PC-3 (cell line): ENCODE measurements at regions not wholly inside any gene's neighbourhood (a gene's known extent, or its start where the extent isn't known, plus 50 kb on each side); places are given as distances from the start of the nearest gene placed in this dataset.

Source experiments
- EZH2 ChIP-seq: fragments of 300-600 bp; sonication (generic); IDR thresholded peaks from one replicate; pipeline ENCODE4 v1.6.1; 2017; ENCODE audit warnings: antibody characterized with exemption, mild to moderate bottlenecking, low read length; ENCODE audit not compliant: unreplicated experiment
- EZH2phosphoT487 ChIP-seq: fragments of 300-600 bp; sonication (generic); IDR thresholded peaks from 2 replicates; pipeline ENCODE4 v1.6.1; 2018; ENCODE audit warnings: mild to moderate bottlenecking, antibody characterized with exemption, low read length, borderline replicate concordance
- TF ChIP-seq, protein P1 (sequence below): fragments of 300-600 bp; sonication (generic); conservative IDR thresholded peaks from 2 replicates; pipeline ENCODE4 v1.5.1; 2017; ENCODE audit warnings: antibody characterized with exemption, low read depth, mild to moderate bottlenecking, low read length

DNA sequence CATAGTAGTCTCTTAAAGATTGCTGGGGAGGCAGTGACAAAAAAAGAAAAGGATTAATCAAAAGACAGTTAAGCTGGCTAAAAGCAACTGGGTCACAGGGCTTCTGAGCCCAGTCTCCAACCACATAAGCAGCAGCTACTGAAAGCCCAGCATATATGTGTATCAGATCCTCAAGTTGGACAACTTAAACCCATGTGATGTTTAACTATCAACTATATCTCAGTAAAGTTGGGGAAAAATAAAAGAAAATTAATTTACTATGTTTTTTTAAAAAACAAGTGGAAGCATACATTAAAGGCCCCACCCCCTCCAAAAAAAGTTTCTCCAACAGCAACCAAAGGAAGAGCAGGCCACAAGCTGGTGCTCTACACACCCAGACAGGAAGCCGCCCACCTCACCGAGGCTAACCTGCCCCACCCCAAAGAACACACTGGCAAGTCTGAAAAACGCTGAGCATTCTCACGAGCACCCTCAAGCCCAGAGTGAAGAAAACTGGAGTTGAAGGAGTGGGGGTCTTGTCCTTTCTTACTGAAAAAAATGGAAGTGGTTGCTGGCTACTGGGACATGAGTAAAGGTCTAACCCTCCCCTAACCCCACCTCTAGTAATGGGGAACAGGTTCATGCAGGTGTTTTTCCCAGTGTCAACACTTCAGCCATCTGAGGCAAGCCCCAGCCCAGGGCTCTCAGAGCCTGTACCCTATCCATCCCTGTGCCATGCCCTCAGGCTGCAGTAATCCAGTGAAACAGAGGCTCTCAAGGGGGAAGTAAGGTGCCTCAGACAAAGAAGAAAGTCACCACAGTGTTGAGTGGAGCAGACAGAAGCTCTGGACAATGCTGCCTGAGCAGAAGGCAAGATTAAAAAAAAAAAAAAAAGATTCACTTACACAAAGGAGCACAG, 106.3 kb downstream of the GYPC start:
- TF ChIP-seq EZH2 (no peak), EZH2phosphoT487 (no peak)
- TF ChIP-seq, protein P1, sequence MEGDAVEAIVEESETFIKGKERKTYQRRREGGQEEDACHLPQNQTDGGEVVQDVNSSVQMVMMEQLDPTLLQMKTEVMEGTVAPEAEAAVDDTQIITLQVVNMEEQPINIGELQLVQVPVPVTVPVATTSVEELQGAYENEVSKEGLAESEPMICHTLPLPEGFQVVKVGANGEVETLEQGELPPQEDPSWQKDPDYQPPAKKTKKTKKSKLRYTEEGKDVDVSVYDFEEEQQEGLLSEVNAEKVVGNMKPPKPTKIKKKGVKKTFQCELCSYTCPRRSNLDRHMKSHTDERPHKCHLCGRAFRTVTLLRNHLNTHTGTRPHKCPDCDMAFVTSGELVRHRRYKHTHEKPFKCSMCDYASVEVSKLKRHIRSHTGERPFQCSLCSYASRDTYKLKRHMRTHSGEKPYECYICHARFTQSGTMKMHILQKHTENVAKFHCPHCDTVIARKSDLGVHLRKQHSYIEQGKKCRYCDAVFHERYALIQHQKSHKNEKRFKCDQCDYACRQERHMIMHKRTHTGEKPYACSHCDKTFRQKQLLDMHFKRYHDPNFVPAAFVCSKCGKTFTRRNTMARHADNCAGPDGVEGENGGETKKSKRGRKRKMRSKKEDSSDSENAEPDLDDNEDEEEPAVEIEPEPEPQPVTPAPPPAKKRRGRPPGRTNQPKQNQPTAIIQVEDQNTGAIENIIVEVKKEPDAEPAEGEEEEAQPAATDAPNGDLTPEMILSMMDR: no peak
